ENCODE measurements at regions not wholly inside any gene's neighbourhood (a gene's known extent, or its start where the extent isn't known, plus 50 kb on each side); places are given as distances from the start of the nearest gene placed in this dataset.

GRCh38 chr9:16303506-16303905 is 567.0 kb downstream of the BNC2 start:
- POLR2A ChIA-PET: no interaction called here
- Mint-ChIP-seq H3K4me1 (ENCODE audit: insufficient read depth, unreplicated experiment) (no peaks in the 10 kb centered on the region), H3K4me3 (ENCODE audit: unreplicated experiment) (no peak overlapping the region), H3K27me3 (ENCODE audit: insufficient read depth, unreplicated experiment) (peaks cover 11% of the 10 kb centered on the region), H3K27ac (ENCODE audit: low read depth, unreplicated experiment) (no peak overlapping the region), H3K9me3 (ENCODE audit: unreplicated experiment) (no peaks in the 10 kb centered on the region), H3K36me3 (ENCODE audit: insufficient read depth, unreplicated experiment) (no peaks in the 10 kb centered on the region)
- CTCF ChIA-PET: no interaction called here
- no TSS peak for BruUV-seq (replicated peaks)
- TF ChIP-seq, protein P1, sequence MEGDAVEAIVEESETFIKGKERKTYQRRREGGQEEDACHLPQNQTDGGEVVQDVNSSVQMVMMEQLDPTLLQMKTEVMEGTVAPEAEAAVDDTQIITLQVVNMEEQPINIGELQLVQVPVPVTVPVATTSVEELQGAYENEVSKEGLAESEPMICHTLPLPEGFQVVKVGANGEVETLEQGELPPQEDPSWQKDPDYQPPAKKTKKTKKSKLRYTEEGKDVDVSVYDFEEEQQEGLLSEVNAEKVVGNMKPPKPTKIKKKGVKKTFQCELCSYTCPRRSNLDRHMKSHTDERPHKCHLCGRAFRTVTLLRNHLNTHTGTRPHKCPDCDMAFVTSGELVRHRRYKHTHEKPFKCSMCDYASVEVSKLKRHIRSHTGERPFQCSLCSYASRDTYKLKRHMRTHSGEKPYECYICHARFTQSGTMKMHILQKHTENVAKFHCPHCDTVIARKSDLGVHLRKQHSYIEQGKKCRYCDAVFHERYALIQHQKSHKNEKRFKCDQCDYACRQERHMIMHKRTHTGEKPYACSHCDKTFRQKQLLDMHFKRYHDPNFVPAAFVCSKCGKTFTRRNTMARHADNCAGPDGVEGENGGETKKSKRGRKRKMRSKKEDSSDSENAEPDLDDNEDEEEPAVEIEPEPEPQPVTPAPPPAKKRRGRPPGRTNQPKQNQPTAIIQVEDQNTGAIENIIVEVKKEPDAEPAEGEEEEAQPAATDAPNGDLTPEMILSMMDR (IDR thresholded peaks at IDR 0.05; ENCODE audit: unreplicated experiment): no peak
- DNase-seq (ENCODE audit: unreplicated experiment): no peak
- intact Hi-C loops (cut with micrococcal nuclease): no loop called here

GRCh38 chr9:16304301-16304700 is 566.2 kb downstream of the BNC2 start:
- no peak for DNase-seq (ENCODE audit: unreplicated experiment)
- intact Hi-C loops (cut with micrococcal nuclease): no loop called here
- CTCF ChIA-PET: no interaction called here
- Mint-ChIP-seq H3K9me3 (ENCODE audit: unreplicated experiment) (no peaks in the 10 kb centered on the region), H3K27me3 (ENCODE audit: insufficient read depth, unreplicated experiment) (peaks cover 11% of the 10 kb centered on the region), H3K36me3 (ENCODE audit: insufficient read depth, unreplicated experiment) (no peaks in the 10 kb centered on the region), H3K4me1 (ENCODE audit: insufficient read depth, unreplicated experiment) (no peaks in the 10 kb centered on the region), H3K27ac (ENCODE audit: low read depth, unreplicated experiment) (no peak overlapping the region), H3K4me3 (ENCODE audit: unreplicated experiment) (no peak overlapping the region)
- TF ChIP-seq, protein P1 (IDR thresholded peaks at IDR 0.05; ENCODE audit: unreplicated experiment): no peak
- BruUV-seq (replicated peaks): no TSS peak
- POLR2A ChIA-PET: no interaction called here

- TF ChIP-seq, protein P1 (IDR thresholded peaks at IDR 0.05; ENCODE audit: unreplicated experiment): no peak
- Mint-ChIP-seq H3K4me3 (ENCODE audit: unreplicated experiment) (no peak overlapping the region), H3K27ac (ENCODE audit: low read depth, unreplicated experiment) (no peak overlapping the region)
These were observed 563.9 kb downstream of the BNC2 start for GRCh38 chr9:16306586-16306985.

GRCh38 chr9:16307626-16308195 is 562.8 kb downstream of the BNC2 start:
- BruUV-seq (replicated peaks): no TSS peak
- intact Hi-C loops (cut with micrococcal nuclease): no loop called here
- TF ChIP-seq, protein P1 (IDR thresholded peaks at IDR 0.05; ENCODE audit: unreplicated experiment): no peak
- Mint-ChIP-seq H3K4me3 (ENCODE audit: unreplicated experiment) (no peak overlapping the region), H3K9me3 (ENCODE audit: unreplicated experiment) (no peaks in the 10 kb centered on the region), H3K27ac (ENCODE audit: low read depth, unreplicated experiment) (no peak overlapping the region), H3K4me1 (ENCODE audit: insufficient read depth, unreplicated experiment) (no peaks in the 10 kb centered on the region), H3K27me3 (ENCODE audit: insufficient read depth, unreplicated experiment) (peaks cover 11% of the 10 kb centered on the region), H3K36me3 (ENCODE audit: insufficient read depth, unreplicated experiment) (no peaks in the 10 kb centered on the region)
- no peak for DNase-seq (ENCODE audit: unreplicated experiment)
- CTCF ChIA-PET: interaction anchor here (0.6 kb wide), 1 partner anchor 20 kb away, joined by 4 read pairs; no protein-coding TSS in a partner anchor
- POLR2A ChIA-PET: no interaction called here

More at GRCh38 chr9:16306586-16306985, 563.9 kb downstream of the BNC2 start:
- Mint-ChIP-seq H3K4me1 (ENCODE audit: insufficient read depth, unreplicated experiment) (no peaks in the 10 kb centered on the region), H3K9me3 (ENCODE audit: unreplicated experiment) (no peaks in the 10 kb centered on the region), H3K36me3 (ENCODE audit: insufficient read depth, unreplicated experiment) (no peaks in the 10 kb centered on the region), H3K27me3 (ENCODE audit: insufficient read depth, unreplicated experiment) (peaks cover 11% of the 10 kb centered on the region)
- ChIA-PET CTCF (no interaction called here), POLR2A (no interaction called here)
- intact Hi-C loops (cut with micrococcal nuclease): no loop called here
- DNase-seq (ENCODE audit: unreplicated experiment): no peak
- no TSS peak for BruUV-seq (replicated peaks)
